ENCODE measurements at regions not wholly inside any gene's neighbourhood (a gene's known extent, or its start where the extent isn't known, plus 50 kb on each side); places are given as distances from the start of the nearest gene placed in this dataset.
"Not testable (repeated sequence)": the region's sequence is repeated elsewhere in the genome, so short reads cannot be mapped to it uniquely, and the experiment has no call there.

DNA sequence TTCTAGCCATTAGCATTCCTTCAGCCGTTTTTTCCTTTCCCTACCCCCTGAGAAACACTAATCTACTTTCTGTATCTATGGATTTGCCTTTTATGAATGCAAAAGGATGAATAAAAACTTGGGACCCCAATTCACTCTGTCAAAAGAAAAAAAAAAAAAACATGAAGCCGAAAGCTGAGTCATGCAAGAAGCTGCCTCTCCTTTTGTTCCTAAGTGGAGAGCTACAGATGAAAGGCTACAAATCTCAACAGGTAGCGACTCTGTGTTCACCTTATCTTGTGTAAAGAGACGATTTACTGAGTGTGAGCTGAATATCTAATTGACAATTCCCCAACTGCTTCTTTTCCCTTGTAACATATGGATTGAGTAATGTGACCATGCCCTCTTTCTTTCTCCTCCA, 1072.8 kb downstream of the UQCRFS1 start:
- TF ChIP-seq, protein P1, sequence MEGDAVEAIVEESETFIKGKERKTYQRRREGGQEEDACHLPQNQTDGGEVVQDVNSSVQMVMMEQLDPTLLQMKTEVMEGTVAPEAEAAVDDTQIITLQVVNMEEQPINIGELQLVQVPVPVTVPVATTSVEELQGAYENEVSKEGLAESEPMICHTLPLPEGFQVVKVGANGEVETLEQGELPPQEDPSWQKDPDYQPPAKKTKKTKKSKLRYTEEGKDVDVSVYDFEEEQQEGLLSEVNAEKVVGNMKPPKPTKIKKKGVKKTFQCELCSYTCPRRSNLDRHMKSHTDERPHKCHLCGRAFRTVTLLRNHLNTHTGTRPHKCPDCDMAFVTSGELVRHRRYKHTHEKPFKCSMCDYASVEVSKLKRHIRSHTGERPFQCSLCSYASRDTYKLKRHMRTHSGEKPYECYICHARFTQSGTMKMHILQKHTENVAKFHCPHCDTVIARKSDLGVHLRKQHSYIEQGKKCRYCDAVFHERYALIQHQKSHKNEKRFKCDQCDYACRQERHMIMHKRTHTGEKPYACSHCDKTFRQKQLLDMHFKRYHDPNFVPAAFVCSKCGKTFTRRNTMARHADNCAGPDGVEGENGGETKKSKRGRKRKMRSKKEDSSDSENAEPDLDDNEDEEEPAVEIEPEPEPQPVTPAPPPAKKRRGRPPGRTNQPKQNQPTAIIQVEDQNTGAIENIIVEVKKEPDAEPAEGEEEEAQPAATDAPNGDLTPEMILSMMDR (IDR thresholded peaks at IDR 0.05; ENCODE audit: low read depth, low read length), result no peak
- DNase-seq (ENCODE audit: extremely low read depth, low read depth), result no peak

DNA sequence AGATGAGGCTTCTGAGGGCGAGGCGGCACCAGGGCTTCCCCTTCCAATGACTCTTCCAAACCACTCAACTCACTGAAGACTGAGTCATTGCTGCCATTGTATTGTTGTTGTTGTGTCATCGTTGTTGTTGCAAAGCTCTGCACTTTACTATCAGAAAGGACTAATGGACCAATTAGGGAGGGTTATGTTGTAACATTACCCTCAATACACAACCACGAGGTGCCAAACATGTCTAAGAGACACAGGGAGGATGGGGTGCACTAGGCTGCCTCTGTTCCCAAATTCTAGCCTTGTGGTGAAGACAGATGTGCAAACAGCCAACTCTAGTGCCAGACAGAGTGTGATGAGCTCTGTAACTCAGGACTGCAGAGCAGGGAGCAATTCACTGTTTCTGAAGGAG, 1075.2 kb downstream of the UQCRFS1 start:
- TF ChIP-seq, protein P1 (IDR thresholded peaks at IDR 0.05; ENCODE audit: low read depth, low read length), result no peak
- DNase-seq (ENCODE audit: extremely low read depth, low read depth), result no peak

DNA sequence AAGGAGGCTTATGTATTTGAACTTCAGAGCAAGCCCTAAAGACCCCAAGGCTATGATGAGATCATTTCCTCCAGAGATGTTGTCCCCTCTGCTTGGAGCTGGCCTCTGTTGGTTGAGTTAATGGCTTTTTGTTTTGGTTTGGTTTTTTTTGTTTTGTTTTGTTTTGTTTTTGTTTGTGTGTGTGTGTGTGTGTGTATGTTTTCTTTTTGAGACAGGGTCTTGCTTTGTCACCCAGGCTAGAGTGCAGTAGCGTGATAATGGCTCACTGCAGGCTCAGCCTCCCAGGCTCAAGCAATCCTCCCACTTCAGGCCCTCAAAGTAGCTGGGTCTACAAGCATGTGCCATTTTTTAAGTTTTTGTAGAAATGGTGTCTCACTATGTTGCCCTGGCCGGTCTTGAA, 1076.2 kb downstream of the UQCRFS1 start:
- TF ChIP-seq, protein P1 (IDR thresholded peaks at IDR 0.05; ENCODE audit: low read depth, low read length), result no peak
- no peak for DNase-seq (ENCODE audit: extremely low read depth, low read depth)

DNA sequence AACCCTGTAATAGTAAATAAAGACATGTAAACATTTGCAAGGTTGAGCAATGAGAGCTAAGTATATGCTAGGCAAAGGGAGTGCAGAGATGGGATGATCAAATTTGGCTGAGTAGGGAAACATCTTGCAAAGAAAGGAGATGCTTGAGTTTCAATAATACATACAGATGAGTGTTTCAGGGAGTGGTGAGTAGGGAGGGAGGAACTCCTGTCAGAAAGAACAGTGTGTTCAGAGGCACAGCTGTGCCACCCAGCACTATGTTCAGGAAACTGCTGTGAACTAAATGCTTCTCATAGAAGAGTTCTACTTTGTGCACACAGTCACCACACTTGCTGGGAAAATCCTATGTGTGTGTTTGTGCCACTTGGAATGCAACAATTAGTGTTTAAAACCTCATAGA, 1077.1 kb downstream of the UQCRFS1 start:
- TF ChIP-seq, protein P1 (IDR thresholded peaks at IDR 0.05; ENCODE audit: low read depth, low read length), result no peak

DNA sequence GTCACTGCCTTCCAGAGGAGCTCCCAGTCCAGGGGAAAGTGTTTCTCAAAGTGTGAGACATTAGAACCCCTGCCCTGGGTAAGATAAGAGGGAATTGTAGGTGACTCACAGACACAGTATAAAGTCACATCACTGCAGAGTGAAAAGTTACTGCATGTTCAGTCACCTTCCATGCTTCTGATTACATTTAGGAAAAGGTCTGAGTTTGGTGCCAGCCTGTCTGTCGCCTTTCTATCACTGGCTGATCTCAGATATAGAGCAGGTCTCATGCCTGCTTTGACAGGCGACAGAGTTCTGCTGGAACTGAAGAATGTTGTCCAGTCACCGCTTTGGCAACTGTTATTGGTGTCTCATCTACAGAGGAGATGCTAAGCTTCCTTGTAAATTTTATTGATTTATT, 1078.6 kb downstream of the UQCRFS1 start:
- DNase-seq (ENCODE audit: extremely low read depth, low read depth), result no peak
- TF ChIP-seq, protein P1 (IDR thresholded peaks at IDR 0.05; ENCODE audit: low read depth, low read length), result no peak

More for the DNA sequence above, 1077.1 kb downstream of the UQCRFS1 start:
- no peak for DNase-seq (ENCODE audit: extremely low read depth, low read depth)

DNA sequence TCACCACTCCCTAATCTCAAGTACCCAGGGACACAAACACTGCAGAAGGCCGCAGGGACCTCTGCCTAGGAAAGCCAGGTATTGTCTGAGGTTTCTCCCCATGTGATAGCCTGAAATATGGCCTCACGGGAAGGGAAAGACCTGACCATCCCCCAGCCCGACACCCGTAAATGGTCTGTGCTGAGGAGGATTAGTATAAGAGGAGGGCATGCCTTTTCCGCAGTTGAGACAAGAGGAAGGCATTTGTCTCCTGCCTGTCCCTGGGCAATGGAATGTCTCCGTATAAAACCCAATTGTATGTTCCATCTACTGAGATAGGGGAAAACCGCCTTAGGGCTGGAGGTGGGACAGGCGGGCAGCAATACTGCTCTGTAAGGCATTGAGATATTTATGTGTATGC, 1082.1 kb downstream of the UQCRFS1 start:
- not testable (repeated sequence) for DNase-seq (ENCODE audit: extremely low read depth, low read depth)

DNA sequence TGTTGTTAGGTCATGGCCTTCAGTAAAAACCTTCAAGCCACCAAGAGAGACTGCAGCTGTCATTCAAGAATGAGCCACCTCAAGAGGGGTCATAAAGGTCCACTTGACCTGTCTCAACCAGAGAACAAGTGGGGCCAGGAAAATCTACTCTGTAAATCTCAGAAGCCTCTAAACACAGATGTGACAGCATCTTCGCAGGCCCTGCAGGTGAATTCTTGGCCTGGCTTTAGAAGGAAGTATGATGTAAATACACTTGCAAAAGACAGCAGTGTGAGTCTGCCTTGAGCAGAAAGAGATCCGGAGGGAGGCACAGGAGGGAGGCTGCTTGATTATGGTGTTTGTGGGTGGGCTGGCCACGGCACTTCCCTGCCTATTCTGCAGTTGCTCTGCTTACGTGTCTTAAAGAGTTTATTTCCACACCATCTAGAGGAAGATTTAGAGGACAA, 1082.9 kb downstream of the UQCRFS1 start:
- DNase-seq (ENCODE audit: extremely low read depth, low read depth), result no peak
- TF ChIP-seq, protein P1 (IDR thresholded peaks at IDR 0.05; ENCODE audit: low read depth, low read length), result no peak

DNA sequence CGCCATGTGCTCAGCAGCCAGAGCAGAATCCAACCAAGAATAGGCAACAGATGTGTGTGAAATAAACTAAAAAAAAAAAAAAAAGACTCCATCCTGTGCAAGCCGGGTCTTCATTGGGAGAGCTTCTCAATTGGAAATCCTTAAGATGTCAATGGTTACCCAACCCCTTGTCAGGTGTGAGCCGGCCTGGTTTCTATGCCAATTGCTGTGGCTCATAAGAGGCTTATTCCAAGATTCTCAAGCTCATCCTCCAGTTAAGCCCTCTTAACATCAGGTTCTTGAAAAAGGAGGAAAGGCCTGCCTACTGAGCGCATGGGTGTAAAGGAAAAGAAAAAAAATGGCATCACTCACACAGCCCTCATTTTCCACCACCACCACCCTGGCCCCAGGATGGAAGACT, 1084.6 kb downstream of the UQCRFS1 start:
- DNase-seq (ENCODE audit: extremely low read depth, low read depth), result no peak
- TF ChIP-seq, protein P1 (IDR thresholded peaks at IDR 0.05; ENCODE audit: low read depth, low read length), result no peak

Data from AG09319 (cell line).